Activated naive CD8-positive, alpha-beta T cell treated with anti-CD3 and anti-CD28 coated beads, Interleukin-2, amount 10 ng/mL, durations not matched to agents 7 days and 5 days (primary cell): ENCODE measurements at regions not wholly inside any gene's neighbourhood (a gene's known extent, or its start where the extent isn't known, plus 50 kb on each side); places are given as distances from the start of the nearest gene placed in this dataset.

Experiments used
- ATAC-seq: fragments of 150-1000 bp; cut with Tn5 transposase; one replicate; pipeline ENCODE4 v1.10.0; 2021; ENCODE audit warnings: low read depth, moderate library complexity
- POLR2A ChIA-PET: fragments of 350-600 bp; sonication (Branson Sonifier 250); formaldehyde crosslinking; loops from one replicate; lab custom pipeline; 2021; ENCODE audit warnings: antibody characterized with exemption; lab: Charles Lee
- DNase-seq: peaks from one replicate; pipeline ENCODE4 v3.0.0; 2021
- H3K27ac Mint-ChIP-seq: one replicate; pipeline ENCODE4 v1.8.0; 2022; ENCODE audit warnings: mild to moderate bottlenecking, mixed read lengths
- H3K27me3 Mint-ChIP-seq: one replicate; pipeline ENCODE4 v1.8.0; 2022; ENCODE audit warnings: mild to moderate bottlenecking, moderate library complexity, mixed read lengths
- H3K36me3 Mint-ChIP-seq: one replicate; pipeline ENCODE4 v1.8.0; 2021; ENCODE audit warnings: mild to moderate bottlenecking, mixed read lengths
- H3K4me1 Mint-ChIP-seq: one replicate; pipeline ENCODE4 v1.8.0; 2021; ENCODE audit warnings: mixed read lengths
- H3K4me3 Mint-ChIP-seq: one replicate; pipeline ENCODE4 v1.8.0; 2022; ENCODE audit warnings: mild to moderate bottlenecking, moderate library complexity, mixed read lengths
- H3K9me3 Mint-ChIP-seq: one replicate; pipeline ENCODE4 v1.8.0; 2021; ENCODE audit warnings: mixed read lengths

DNA sequence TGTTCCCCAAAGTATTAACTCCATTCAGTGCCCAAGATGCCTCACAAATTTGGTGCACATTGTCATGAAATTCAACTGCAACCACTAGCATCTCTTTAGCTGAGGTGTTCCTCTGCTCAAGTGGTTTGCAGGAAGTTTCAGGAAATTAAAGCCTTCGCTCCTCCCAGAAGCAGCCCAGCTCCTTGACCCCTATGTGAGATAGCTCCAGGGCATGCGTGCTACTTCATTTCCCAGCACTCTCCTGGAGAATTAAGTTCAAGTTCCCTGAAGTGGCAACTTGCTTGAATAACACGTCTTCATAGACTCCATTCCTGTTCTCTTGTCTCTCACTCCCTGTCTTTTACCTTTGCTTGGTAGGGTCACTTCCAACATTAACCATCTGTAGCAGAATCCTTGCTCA lies 750.3 kb downstream of the REEP3 start:
- Mint-ChIP-seq H3K9me3 (no peaks in the 10 kb centered on the region), H3K4me3 (no peak overlapping the region), H3K4me1 (no peaks in the 10 kb centered on the region), H3K27me3 (no peaks in the 10 kb centered on the region), H3K36me3 (no peaks in the 10 kb centered on the region), H3K27ac (no peak overlapping the region)
- POLR2A ChIA-PET = no interaction called here
- DNase-seq (no peak), ATAC-seq (no peak)

DNA sequence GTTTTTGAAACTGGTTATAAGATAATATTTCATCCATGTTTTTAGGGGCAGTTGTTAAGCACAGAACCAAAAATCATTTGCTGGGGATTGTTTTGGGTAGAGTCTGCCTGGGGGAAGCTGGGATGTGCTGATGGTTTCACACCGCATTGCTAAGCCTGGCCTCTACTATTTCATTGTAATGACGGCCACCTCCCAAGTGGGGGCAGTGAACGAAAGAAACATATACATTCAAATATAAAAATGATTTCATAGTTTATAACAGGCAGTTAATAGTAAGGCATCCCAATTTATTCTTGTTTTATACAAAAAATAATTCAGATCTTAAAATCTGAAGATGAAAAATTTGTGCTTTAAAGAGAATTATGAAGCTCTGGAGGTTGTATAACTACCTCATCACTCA lies 750.8 kb downstream of the REEP3 start:
- POLR2A ChIA-PET = no interaction called here
- H3K27me3 Mint-ChIP-seq = no peaks in the 10 kb centered on the region
- H3K4me1 Mint-ChIP-seq = no peaks in the 10 kb centered on the region
- DNase-seq (no peak), ATAC-seq (no peak)
- H3K27ac Mint-ChIP-seq = no peak overlapping the region
- H3K36me3 Mint-ChIP-seq = no peaks in the 10 kb centered on the region
- H3K9me3 Mint-ChIP-seq = no peaks in the 10 kb centered on the region
- H3K4me3 Mint-ChIP-seq = no peak overlapping the region

DNA sequence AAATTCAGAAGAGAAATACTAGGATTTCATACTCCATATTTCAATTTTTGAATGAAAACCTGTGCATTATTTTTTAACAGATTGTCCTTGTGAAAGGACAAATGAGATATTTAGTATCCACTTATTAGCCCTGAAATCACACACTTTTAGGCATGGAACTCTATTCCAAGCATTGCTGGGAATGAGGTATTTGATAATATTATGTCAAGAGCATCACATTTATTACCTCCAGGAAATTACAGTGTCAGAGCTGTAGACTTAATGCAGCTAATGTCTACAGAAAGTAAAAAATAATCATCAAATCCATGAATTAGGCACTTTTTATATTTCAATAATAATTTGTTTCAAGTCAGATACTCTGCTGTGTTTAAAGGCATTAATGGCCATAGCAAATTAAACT lies 753.8 kb downstream of the REEP3 start:
- H3K9me3 Mint-ChIP-seq = no peaks in the 10 kb centered on the region
- no peaks in the 10 kb centered on the region for H3K4me1 Mint-ChIP-seq
- no peaks in the 10 kb centered on the region for H3K36me3 Mint-ChIP-seq
- DNase-seq (no peak), ATAC-seq (no peak)
- H3K27ac Mint-ChIP-seq = no peak overlapping the region
- POLR2A ChIA-PET = no interaction called here
- H3K27me3 Mint-ChIP-seq = no peaks in the 10 kb centered on the region
- no peak overlapping the region for H3K4me3 Mint-ChIP-seq

DNA sequence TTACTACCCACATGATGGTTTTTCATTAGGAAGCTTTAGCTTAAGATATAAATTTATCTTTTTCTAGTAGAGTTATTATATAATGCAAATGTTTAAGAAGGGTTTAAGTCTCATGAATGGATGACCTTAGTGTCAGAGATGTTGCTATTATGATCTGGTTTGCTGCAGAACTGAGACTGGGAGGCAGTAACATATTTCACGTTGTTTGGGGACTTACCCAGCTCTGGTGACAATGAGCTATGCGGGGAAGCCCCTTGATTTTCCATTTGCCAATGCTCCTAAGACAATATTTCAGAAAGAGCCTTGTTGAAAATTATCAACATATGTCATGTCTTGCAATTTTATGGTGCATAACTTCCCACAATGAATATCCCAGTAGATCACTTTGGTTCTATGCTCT lies 754.6 kb downstream of the REEP3 start:
- no peaks in the 10 kb centered on the region for H3K27me3 Mint-ChIP-seq
- H3K36me3 Mint-ChIP-seq = no peaks in the 10 kb centered on the region
- no peaks in the 10 kb centered on the region for H3K4me1 Mint-ChIP-seq
- H3K4me3 Mint-ChIP-seq = no peak overlapping the region
- H3K9me3 Mint-ChIP-seq = no peaks in the 10 kb centered on the region
- ATAC-seq = no peak
- POLR2A ChIA-PET = no interaction called here
- no peak for DNase-seq
- no peak overlapping the region for H3K27ac Mint-ChIP-seq

DNA sequence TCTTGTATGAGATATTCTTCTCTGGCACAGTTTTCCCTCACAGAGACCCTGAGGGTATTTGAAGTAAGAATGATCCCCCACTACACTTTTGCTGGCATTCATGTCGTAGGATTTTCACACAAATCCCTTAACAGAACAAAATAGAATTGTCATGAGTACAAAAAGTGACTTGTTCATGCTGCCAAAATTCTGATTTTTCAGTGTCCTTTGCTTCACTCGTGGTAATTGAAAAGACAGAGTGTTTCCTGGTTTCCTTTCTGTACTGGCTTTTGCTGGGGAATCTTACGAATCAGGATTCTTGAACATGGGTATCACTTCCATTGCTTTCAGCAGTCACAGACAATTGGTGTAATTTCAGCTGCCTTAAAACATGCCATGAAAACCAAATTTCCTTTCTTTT lies 756.3 kb downstream of the REEP3 start:
- POLR2A ChIA-PET = no interaction called here
- Mint-ChIP-seq H3K9me3 (no peaks in the 10 kb centered on the region), H3K4me3 (no peak overlapping the region), H3K27me3 (no peaks in the 10 kb centered on the region), H3K27ac (no peak overlapping the region), H3K4me1 (no peaks in the 10 kb centered on the region), H3K36me3 (no peaks in the 10 kb centered on the region)
- ATAC-seq = no peak
- no peak for DNase-seq

DNA sequence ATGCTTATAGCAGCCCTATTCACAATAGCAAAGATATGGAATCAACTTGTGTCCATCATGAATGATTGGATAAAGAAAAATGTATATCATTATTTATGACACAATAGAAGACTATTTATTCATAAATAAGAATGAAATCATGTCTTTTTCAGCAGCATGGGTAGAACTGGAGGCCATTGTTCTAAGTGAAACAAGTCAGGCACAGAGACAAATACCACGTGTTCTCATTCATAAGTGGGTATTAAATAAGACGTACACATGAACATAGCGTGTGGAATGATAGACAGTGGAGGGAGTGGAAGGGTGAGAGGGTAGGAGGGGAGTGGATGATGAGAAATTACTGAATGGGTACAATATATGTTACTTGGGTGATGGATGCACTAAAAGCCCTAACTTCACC lies 762.4 kb downstream of the REEP3 start:
- ATAC-seq (no peak), DNase-seq (no peak)
- Mint-ChIP-seq H3K36me3 (no peaks in the 10 kb centered on the region), H3K27ac (no peak overlapping the region), H3K9me3 (no peaks in the 10 kb centered on the region), H3K4me3 (no peak overlapping the region), H3K27me3 (no peaks in the 10 kb centered on the region), H3K4me1 (no peaks in the 10 kb centered on the region)
- POLR2A ChIA-PET = no interaction called here

DNA sequence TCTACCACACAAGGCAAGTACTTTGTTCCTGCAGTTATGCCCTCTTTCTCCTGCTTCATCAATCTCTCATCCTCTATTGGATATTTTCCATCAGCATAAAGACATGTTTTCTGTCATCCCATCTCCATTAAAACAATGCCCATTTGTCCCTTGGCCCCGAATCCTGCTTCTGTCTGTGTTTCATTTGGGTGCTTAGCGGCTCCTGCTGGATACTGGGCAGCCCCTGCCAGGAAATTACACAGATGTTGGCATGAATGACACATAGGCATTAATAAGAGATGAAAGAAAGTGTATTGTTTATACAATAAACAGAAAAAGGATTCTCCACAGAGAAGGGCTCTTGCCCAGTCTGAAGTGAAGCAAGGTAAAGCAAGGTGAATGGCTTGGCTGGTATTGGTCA lies 765.3 kb downstream of the REEP3 start:
- no peaks in the 10 kb centered on the region for H3K27me3 Mint-ChIP-seq
- no peaks in the 10 kb centered on the region for H3K9me3 Mint-ChIP-seq
- POLR2A ChIA-PET = no interaction called here
- ATAC-seq (no peak), DNase-seq (no peak)
- H3K4me3 Mint-ChIP-seq = no peak overlapping the region
- H3K4me1 Mint-ChIP-seq = no peaks in the 10 kb centered on the region
- no peak overlapping the region for H3K27ac Mint-ChIP-seq
- H3K36me3 Mint-ChIP-seq = no peaks in the 10 kb centered on the region

DNA sequence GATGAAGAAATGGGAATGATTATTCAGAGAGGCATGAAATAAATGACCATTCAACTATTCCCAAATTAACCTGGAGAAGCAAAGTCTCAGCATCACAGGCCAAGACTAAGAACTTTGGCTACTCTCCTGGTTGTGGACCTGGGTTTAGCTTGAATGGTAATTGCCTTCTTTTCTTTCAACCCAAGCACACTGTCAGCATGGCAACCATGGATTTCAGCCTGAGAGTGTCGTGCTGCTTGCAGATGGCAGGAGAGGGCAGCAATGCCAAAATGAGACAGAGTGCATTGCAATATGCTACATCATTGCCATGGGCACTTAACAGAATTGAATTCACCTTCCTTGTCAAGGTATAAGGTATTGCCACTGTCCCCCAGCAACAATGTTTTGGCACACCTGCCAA lies 767.2 kb downstream of the REEP3 start:
- Mint-ChIP-seq H3K4me1 (no peaks in the 10 kb centered on the region), H3K9me3 (no peaks in the 10 kb centered on the region), H3K4me3 (no peak overlapping the region), H3K27ac (no peak overlapping the region), H3K27me3 (no peaks in the 10 kb centered on the region), H3K36me3 (no peaks in the 10 kb centered on the region)
- POLR2A ChIA-PET = no interaction called here
- ATAC-seq (no peak), DNase-seq (no peak)

DNA sequence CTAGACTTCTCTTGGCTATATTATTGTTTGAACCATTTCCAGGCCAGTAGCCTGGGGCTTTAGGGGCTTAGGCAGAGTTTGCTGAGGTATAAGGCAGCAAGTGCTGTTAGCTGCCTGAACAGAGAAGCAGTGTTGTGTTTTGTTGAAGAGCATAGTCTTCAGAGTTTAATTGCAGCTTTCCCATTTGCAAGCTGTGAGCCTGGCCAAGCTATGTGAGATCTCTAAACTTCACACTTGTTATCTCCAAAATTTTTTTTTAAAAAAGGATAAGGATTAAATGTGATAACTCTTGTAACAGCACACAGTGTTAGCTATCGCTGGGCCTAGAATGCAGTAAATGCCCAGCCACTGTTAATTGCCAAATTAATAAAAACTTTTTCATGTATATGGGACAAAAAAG lies 782.4 kb downstream of the REEP3 start:
- no peaks in the 10 kb centered on the region for H3K36me3 Mint-ChIP-seq
- POLR2A ChIA-PET = no interaction called here
- H3K4me3 Mint-ChIP-seq = no peak overlapping the region
- H3K4me1 Mint-ChIP-seq = no peaks in the 10 kb centered on the region
- H3K27me3 Mint-ChIP-seq = no peaks in the 10 kb centered on the region
- DNase-seq = no peak
- ATAC-seq = no peak
- H3K9me3 Mint-ChIP-seq = peaks cover 1% of the 10 kb centered on the region
- no peak overlapping the region for H3K27ac Mint-ChIP-seq

DNA sequence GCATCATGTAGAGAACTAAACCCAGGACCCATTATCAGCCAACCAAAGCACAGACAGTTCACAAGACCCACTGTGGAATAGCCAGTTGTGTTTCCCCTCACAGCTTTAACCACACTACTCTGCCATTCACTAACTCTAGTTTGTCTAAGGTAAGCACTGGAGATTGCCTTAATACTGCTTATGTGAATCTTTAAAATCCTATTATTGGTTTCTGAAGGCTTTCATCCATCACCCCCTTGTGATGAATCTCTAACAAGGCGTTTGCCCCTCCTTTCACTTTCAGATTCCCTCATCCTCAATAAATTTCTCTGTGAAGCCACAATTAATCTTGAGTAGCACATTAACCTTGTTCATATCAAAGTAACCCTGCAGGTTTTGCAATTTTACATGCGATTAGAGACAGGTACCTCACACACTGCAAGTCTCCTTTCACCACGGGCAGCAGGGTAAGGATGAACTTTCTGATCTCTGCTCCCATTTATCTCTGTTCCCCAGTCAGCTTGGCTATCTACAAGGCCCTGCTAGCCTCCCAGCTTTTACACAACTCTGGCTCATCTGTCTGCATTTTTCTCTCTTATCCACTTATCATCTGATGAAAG lies 785.6 kb downstream of the REEP3 start:
- POLR2A ChIA-PET = no interaction called here
- Mint-ChIP-seq H3K27me3 (no peaks in the 10 kb centered on the region), H3K27ac (no peak overlapping the region), H3K4me3 (no peak overlapping the region), H3K4me1 (no peaks in the 10 kb centered on the region), H3K36me3 (no peaks in the 10 kb centered on the region), H3K9me3 (peaks cover 1% of the 10 kb centered on the region)
- ATAC-seq = no peak
- no peak for DNase-seq

DNA sequence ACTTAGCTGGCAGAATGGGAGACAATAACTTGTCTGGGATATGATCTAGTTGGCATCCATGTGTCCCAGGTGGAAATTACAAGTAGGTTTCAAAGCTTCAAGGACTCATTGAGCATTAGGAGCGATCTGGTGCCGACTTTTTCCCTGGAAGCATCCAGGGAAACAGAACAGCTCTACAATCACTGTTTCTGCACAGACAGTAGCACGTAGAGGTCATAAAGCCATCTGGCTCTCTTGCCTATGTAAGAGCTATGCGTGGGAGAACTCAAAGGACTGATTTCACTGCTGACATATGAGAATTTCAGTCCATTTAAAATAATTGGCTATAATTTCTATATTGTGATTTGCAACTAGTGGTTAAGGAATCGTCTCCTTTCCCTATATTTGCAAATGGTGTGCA lies 791.7 kb downstream of the REEP3 start:
- ATAC-seq (no peak), DNase-seq (no peak)
- no peaks in the 10 kb centered on the region for H3K4me1 Mint-ChIP-seq
- H3K27ac Mint-ChIP-seq = no peak overlapping the region
- H3K9me3 Mint-ChIP-seq = no peaks in the 10 kb centered on the region
- no peaks in the 10 kb centered on the region for H3K27me3 Mint-ChIP-seq
- POLR2A ChIA-PET = no interaction called here
- no peak overlapping the region for H3K4me3 Mint-ChIP-seq
- no peaks in the 10 kb centered on the region for H3K36me3 Mint-ChIP-seq

DNA sequence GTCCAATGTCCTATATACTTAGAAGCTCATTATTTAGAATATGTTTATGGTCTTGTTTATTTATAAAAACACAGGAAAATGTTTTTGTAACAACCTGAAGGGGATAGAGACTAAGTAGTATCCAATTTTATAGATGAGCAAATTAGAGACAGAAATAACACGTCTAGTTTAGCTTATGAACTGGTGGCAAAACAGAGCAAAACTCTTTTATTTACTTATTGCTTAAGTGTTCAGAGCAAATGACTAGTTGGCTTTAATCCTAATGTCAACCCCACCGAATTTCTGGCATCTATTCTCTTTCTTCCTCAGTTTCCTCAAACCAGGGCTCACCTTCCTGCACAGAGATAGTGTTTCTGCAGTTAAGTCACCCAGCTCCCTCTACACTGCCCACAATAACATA lies 792.8 kb downstream of the REEP3 start:
- H3K27me3 Mint-ChIP-seq = no peaks in the 10 kb centered on the region
- H3K27ac Mint-ChIP-seq = no peak overlapping the region
- DNase-seq (no peak), ATAC-seq (no peak)
- no peaks in the 10 kb centered on the region for H3K4me1 Mint-ChIP-seq
- H3K36me3 Mint-ChIP-seq = no peaks in the 10 kb centered on the region
- no peaks in the 10 kb centered on the region for H3K9me3 Mint-ChIP-seq
- no peak overlapping the region for H3K4me3 Mint-ChIP-seq
- POLR2A ChIA-PET = no interaction called here

DNA sequence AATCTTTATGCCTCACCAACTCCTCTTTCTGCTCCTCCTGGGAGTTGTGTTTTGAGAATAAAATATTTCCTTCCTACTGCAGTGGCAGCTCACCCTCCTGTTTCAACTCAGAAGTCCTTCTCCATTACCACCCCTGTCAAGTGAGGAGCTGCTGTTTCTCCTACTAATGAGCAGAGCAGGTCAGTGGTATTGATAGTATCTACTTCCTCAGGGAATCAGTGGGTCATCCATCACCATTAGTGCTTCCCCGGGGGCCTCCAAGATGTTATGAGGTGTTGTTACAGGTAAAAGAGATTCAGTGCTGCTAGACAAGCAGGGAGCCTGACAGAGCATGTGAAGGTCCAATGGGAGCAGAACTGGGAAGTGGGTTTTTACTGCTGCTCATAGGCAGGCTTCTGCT lies 795.2 kb downstream of the REEP3 start:
- no peaks in the 10 kb centered on the region for H3K27me3 Mint-ChIP-seq
- H3K36me3 Mint-ChIP-seq = no peaks in the 10 kb centered on the region
- DNase-seq (no peak), ATAC-seq (no peak)
- POLR2A ChIA-PET = no interaction called here
- H3K9me3 Mint-ChIP-seq = no peaks in the 10 kb centered on the region
- no peak overlapping the region for H3K27ac Mint-ChIP-seq
- H3K4me1 Mint-ChIP-seq = no peaks in the 10 kb centered on the region
- H3K4me3 Mint-ChIP-seq = no peak overlapping the region

DNA sequence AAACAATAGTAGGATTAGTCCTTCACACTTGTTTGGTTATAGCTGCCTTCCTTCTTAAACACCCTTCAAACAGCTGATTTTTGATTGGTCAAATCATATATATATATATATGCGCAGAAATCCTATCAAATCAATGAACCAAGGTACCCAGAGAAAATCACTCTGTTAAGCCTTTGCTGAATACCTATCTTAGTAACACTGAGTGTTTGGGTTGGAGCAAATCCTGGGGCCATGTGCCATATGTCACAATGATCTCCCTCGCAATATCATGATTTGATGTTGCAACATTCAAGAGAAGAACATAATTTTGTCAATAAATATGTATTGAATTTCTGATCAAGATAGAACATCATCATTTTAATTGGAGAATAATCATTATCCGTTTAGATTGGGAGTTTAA lies 795.6 kb downstream of the REEP3 start:
- H3K36me3 Mint-ChIP-seq = no peaks in the 10 kb centered on the region
- DNase-seq (no peak), ATAC-seq (no peak)
- H3K4me1 Mint-ChIP-seq = no peaks in the 10 kb centered on the region
- H3K4me3 Mint-ChIP-seq = no peak overlapping the region
- no peak overlapping the region for H3K27ac Mint-ChIP-seq
- no peaks in the 10 kb centered on the region for H3K9me3 Mint-ChIP-seq
- H3K27me3 Mint-ChIP-seq = no peaks in the 10 kb centered on the region
- POLR2A ChIA-PET = no interaction called here

DNA sequence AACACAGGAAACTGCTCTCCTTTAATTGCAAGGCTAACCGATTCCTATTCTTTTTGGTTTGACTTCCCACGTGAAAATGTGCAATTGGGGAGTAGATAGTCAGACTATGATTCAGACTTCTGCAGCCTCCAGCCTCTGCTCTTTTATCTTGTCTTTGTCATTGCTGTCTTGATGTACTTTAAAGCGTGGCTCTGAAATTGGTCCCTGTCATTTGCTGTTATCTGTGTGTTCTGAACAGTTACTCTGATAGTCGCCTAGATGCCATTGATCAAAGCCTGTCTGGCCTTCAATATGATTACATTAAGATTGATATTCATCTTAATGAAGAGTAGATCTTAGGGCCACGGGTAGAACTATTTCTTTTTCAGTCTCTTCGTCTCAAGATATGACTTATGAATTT lies 799.2 kb downstream of the REEP3 start:
- Mint-ChIP-seq H3K9me3 (peaks cover 1% of the 10 kb centered on the region), H3K27me3 (no peaks in the 10 kb centered on the region), H3K27ac (no peak overlapping the region), H3K4me3 (no peak overlapping the region), H3K4me1 (no peaks in the 10 kb centered on the region), H3K36me3 (no peaks in the 10 kb centered on the region)
- DNase-seq (no peak), ATAC-seq (no peak)
- POLR2A ChIA-PET = no interaction called here
